GM23338 (cell line): ENCODE measurements at regions not wholly inside any gene's neighbourhood (a gene's known extent, or its start where the extent isn't known, plus 50 kb on each side); places are given as distances from the start of the nearest gene placed in this dataset.

Experiments used
- ATAC-seq: fragments of 200-7000 bp; cut with Tn5 transposase; 3 replicates; pipeline ENCODE4 v1.9.1; 2020
- DNase-seq: peaks from one replicate; pipeline ENCODE4 v3.0.0-alpha.2; 2015; ENCODE audit warnings: low spot score
- H2AFZ ChIP-seq: fragments of 200-600 bp; sonication (generic); 2 replicates; pipeline ENCODE4 v1.8.0; 2016; ENCODE audit warnings: antibody characterized with exemption, mild to moderate bottlenecking, moderate library complexity
- H3F3A ChIP-seq: fragments of 200-600 bp; sonication (generic); replicated peaks from 2 replicates; pipeline ENCODE4 v1.8.0; 2017; ENCODE audit warnings: antibody characterized with exemption, mixed run types, low read depth
- H3K27ac ChIP-seq: fragments of 200-600 bp; sonication (generic); 2 replicates; pipeline ENCODE4 v1.6.1; 2016; ENCODE audit warnings: low read depth
- H3K27me3 ChIP-seq: fragments of 200-600 bp; sonication (generic); 2 replicates; pipeline ENCODE4 v1.8.0; 2016; ENCODE audit warnings: mild to moderate bottlenecking, mixed run types, moderate library complexity; ENCODE audit not compliant: insufficient read depth
- H3K36me3 ChIP-seq: fragments of 200-600 bp; sonication (generic); 2 replicates; pipeline ENCODE4 v1.8.0; 2016; ENCODE audit warnings: mild to moderate bottlenecking; ENCODE audit not compliant: insufficient read depth
- H3K4me1 ChIP-seq: fragments of 200-600 bp; sonication (generic); 2 replicates; pipeline ENCODE4 v1.8.0; 2016; ENCODE audit warnings: mild to moderate bottlenecking, moderate library complexity; ENCODE audit not compliant: insufficient read depth
- H3K4me2 ChIP-seq: fragments of 200-600 bp; sonication (generic); 2 replicates; pipeline ENCODE4 v1.7.1; 2017; ENCODE audit warnings: mixed run types
- H3K4me3 ChIP-seq: fragments of 200-600 bp; sonication (generic); 2 replicates; pipeline ENCODE4 v1.6.1; 2016; ENCODE audit warnings: mixed run types
- H3K79me2 ChIP-seq: fragments of 200-600 bp; sonication (generic); replicated peaks from 2 replicates; pipeline ENCODE4 v1.8.0; 2017; ENCODE audit warnings: mild to moderate bottlenecking; ENCODE audit not compliant: insufficient read depth
- H3K9me2 ChIP-seq: fragments of 200-600 bp; sonication (generic); 2 replicates; pipeline ENCODE4 v1.8.0; 2017; ENCODE audit not compliant: insufficient read depth
- H4K20me1 ChIP-seq: fragments of 200-600 bp; sonication (generic); replicated peaks from 2 replicates; pipeline ENCODE4 v1.8.0; 2017; ENCODE audit warnings: mild to moderate bottlenecking; ENCODE audit not compliant: insufficient read depth
- H3K27ac Mint-ChIP-seq: 2 replicates; pipeline ENCODE4 v1.8.0; 2020; ENCODE audit warnings: inconsistent platforms, mild to moderate bottlenecking, moderate library complexity, mixed read lengths
- H3K27me3 Mint-ChIP-seq: 3 replicates; pipeline ENCODE4 v1.8.0; 2022; ENCODE audit warnings: low read depth, mild to moderate bottlenecking, moderate library complexity, mixed read lengths, inconsistent platforms; ENCODE audit not compliant: insufficient read depth, poor library complexity
- H3K36me3 Mint-ChIP-seq: 3 replicates; pipeline ENCODE4 v1.8.0; 2021; ENCODE audit warnings: low read depth, mild to moderate bottlenecking, inconsistent platforms, moderate library complexity, mixed read lengths
- H3K4me1 Mint-ChIP-seq: 3 replicates; pipeline ENCODE4 v1.8.0; 2020; ENCODE audit warnings: mild to moderate bottlenecking, inconsistent platforms, mixed read lengths
- H3K4me3 Mint-ChIP-seq: 3 replicates; pipeline ENCODE4 v1.8.0; 2021; ENCODE audit warnings: moderate library complexity, mild to moderate bottlenecking, inconsistent platforms, mixed read lengths
- H3K9me3 Mint-ChIP-seq: 3 replicates; pipeline ENCODE4 v1.8.0; 2020; ENCODE audit warnings: moderate library complexity, mild to moderate bottlenecking, inconsistent platforms, mixed read lengths
- CTCF ChIP-seq, 2 experiments: fragments of 200-600 bp in 1 of 2; sonication (generic) in 1 of 2; conservative IDR thresholded peaks; 2 replicates each; pipeline versions ENCODE4 v1.5.1 to v1.6.1; 2016 to 2017; ENCODE audit warnings: antibody characterized with exemption in 2 of 2, low read depth in 2 of 2, mild to moderate bottlenecking in 2 of 2, moderate library complexity in 1 of 2
- REST ChIP-seq: IDR thresholded peaks from one replicate; pipeline ENCODE4 v1.6.1; 2018; ENCODE audit warnings: antibody characterized with exemption; ENCODE audit not compliant: unreplicated experiment
- STAT1 ChIP-seq: IDR thresholded peaks from one replicate; pipeline ENCODE4 v1.6.1; 2016; ENCODE audit warnings: antibody characterized with exemption; ENCODE audit not compliant: unreplicated experiment
- ZNF114 ChIP-seq: fragments of 250-450 bp; sonication (Bioruptor Pico); IDR thresholded peaks from 2 replicates; pipeline ENCODE4 v1.5.0; 2020; ENCODE audit warnings: mild to moderate bottlenecking, moderate library complexity
- TF ChIP-seq, protein P1 (sequence below): IDR thresholded peaks from 2 replicates; pipeline ENCODE4 v1.6.1; 2016; ENCODE audit warnings: antibody characterized with exemption
- TF ChIP-seq, protein P2 (sequence below): fragments of 250-450 bp; sonication (Bioruptor Pico); IDR thresholded peaks from 2 replicates; pipeline ENCODE4 v1.5.0; 2020; ENCODE audit warnings: mild to moderate bottlenecking, moderate library complexity

GRCh38 chr13:34571716-34572115, 370.4 kb upstream of the NBEA start:
- H3K4me3 Mint-ChIP-seq: no peak overlapping the region
- no peaks in the 10 kb centered on the region for H3K36me3 ChIP-seq
- H3K4me3 ChIP-seq: no peak overlapping the region
- ATAC-seq: no peak
- H3K27ac Mint-ChIP-seq: no peak overlapping the region
- H3K36me3 Mint-ChIP-seq: no peaks in the 10 kb centered on the region
- no peaks in the 10 kb centered on the region for H3K4me1 Mint-ChIP-seq
- no peaks in the 10 kb centered on the region for H3K4me1 ChIP-seq
- no peaks in the 10 kb centered on the region for H3F3A ChIP-seq
- H3K9me2 ChIP-seq: peaks cover 13% of the 10 kb centered on the region; the same call in 1 of the 2 replicates
- TF ChIP-seq, protein P1, sequence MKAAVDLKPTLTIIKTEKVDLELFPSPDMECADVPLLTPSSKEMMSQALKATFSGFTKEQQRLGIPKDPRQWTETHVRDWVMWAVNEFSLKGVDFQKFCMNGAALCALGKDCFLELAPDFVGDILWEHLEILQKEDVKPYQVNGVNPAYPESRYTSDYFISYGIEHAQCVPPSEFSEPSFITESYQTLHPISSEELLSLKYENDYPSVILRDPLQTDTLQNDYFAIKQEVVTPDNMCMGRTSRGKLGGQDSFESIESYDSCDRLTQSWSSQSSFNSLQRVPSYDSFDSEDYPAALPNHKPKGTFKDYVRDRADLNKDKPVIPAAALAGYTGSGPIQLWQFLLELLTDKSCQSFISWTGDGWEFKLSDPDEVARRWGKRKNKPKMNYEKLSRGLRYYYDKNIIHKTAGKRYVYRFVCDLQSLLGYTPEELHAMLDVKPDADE: no peak
- no peak for TF ChIP-seq CTCF (conservative IDR thresholded peaks at IDR 0.05; ENCODE audit: low read depth in 2 of 2)
- TF ChIP-seq STAT1: no peak
- TF ChIP-seq ZNF114 (CRISPR knock-in tag): no peak
- no peak for TF ChIP-seq REST
- TF ChIP-seq, protein P2, sequence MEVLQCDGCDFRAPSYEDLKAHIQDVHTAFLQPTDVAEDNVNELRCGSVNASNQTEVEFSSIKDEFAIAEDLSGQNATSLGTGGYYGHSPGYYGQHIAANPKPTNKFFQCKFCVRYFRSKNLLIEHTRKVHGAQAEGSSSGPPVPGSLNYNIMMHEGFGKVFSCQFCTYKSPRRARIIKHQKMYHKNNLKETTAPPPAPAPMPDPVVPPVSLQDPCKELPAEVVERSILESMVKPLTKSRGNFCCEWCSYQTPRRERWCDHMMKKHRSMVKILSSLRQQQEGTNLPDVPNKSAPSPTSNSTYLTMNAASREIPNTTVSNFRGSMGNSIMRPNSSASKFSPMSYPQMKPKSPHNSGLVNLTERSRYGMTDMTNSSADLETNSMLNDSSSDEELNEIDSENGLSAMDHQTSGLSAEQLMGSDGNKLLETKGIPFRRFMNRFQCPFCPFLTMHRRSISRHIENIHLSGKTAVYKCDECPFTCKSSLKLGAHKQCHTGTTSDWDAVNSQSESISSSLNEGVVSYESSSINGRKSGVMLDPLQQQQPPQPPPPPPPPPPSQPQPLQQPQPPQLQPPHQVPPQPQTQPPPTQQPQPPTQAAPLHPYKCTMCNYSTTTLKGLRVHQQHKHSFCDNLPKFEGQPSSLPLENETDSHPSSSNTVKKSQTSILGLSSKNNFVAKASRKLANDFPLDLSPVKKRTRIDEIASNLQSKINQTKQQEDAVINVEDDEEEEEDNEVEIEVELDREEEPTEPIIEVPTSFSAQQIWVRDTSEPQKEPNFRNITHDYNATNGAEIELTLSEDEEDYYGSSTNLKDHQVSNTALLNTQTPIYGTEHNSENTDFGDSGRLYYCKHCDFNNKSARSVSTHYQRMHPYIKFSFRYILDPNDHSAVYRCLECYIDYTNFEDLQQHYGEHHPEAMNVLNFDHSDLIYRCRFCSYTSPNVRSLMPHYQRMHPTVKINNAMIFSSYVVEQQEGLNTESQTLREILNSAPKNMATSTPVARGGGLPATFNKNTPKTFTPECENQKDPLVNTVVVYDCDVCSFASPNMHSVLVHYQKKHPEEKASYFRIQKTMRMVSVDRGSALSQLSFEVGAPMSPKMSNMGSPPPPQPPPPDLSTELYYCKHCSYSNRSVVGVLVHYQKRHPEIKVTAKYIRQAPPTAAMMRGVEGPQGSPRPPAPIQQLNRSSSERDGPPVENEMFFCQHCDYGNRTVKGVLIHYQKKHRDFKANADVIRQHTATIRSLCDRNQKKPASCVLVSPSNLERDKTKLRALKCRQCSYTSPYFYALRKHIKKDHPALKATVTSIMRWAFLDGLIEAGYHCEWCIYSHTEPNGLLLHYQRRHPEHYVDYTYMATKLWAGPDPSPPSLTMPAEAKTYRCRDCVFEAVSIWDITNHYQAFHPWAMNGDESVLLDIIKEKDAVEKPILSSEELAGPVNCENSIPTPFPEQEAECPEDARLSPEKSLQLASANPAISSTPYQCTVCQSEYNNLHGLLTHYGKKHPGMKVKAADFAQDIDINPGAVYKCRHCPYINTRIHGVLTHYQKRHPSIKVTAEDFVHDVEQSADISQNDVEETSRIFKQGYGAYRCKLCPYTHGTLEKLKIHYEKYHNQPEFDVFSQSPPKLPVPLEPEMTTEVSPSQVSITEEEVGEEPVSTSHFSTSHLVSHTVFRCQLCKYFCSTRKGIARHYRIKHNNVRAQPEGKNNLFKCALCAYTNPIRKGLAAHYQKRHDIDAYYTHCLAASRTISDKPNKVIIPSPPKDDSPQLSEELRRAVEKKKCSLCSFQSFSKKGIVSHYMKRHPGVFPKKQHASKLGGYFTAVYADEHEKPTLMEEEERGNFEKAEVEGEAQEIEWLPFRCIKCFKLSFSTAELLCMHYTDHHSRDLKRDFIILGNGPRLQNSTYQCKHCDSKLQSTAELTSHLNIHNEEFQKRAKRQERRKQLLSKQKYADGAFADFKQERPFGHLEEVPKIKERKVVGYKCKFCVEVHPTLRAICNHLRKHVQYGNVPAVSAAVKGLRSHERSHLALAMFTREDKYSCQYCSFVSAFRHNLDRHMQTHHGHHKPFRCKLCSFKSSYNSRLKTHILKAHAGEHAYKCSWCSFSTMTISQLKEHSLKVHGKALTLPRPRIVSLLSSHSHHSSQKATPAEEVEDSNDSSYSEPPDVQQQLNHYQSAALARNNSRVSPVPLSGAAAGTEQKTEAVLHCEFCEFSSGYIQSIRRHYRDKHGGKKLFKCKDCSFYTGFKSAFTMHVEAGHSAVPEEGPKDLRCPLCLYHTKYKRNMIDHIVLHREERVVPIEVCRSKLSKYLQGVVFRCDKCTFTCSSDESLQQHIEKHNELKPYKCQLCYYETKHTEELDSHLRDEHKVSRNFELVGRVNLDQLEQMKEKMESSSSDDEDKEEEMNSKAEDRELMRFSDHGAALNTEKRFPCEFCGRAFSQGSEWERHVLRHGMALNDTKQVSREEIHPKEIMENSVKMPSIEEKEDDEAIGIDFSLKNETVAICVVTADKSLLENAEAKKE: no peak
- no peaks in the 10 kb centered on the region for H3K9me3 Mint-ChIP-seq
- no peaks in the 10 kb centered on the region for H3K79me2 ChIP-seq
- H3K27me3 Mint-ChIP-seq: no peaks in the 10 kb centered on the region
- DNase-seq: no peak
- H3K4me2 ChIP-seq: no peak overlapping the region
- H3K27me3 ChIP-seq: no peaks in the 10 kb centered on the region
- no peak overlapping the region for H2AFZ ChIP-seq
- no peak overlapping the region for H3K27ac ChIP-seq
- no peaks in the 10 kb centered on the region for H4K20me1 ChIP-seq
